KOPT-K1 (cell line): ENCODE measurements at regions not wholly inside any gene's neighbourhood (a gene's known extent, or its start where the extent isn't known, plus 50 kb on each side); places are given as distances from the start of the nearest gene placed in this dataset.

Source experiments
- H3K27ac ChIP-seq: fragments of 200-600 bp; sonication (generic); 2 replicates; pipeline ENCODE4 v1.5.1; 2016; ENCODE audit warnings: antibody characterized with exemption, mild to moderate bottlenecking, low read depth, low read length; ENCODE audit not compliant: poor library complexity, severe bottlenecking
- H3K36me3 ChIP-seq: fragments of 200-600 bp; sonication (generic); 2 replicates; pipeline ENCODE4 v1.5.1; 2017; ENCODE audit warnings: antibody characterized with exemption, mild to moderate bottlenecking, low read length, moderate library complexity; ENCODE audit not compliant: insufficient read depth
- H3K9me3 ChIP-seq: fragments of 200-600 bp; sonication (generic); 2 replicates; pipeline ENCODE4 v1.5.1; 2017; ENCODE audit warnings: antibody characterized with exemption, low read length, mild to moderate bottlenecking; ENCODE audit not compliant: insufficient read depth, poor library complexity, severe bottlenecking

- Histone ChIP-seq H3K9me3 (peaks cover 20% of the 10 kb centered on the region), H3K36me3 (no peaks in the 10 kb centered on the region), H3K27ac (no peak overlapping the region)
These were observed 198.5 kb downstream of the ADGRG6 start for GRCh38 chr6:142500250-142500786.

GRCh38 chr6:142501795-142502194 lies 200.0 kb downstream of the ADGRG6 start:
- no peaks in the 10 kb centered on the region for H3K36me3 ChIP-seq
- peaks cover 20% of the 10 kb centered on the region for H3K9me3 ChIP-seq
- H3K27ac ChIP-seq, result no peak overlapping the region

- H3K36me3 ChIP-seq, result no peaks in the 10 kb centered on the region
- no peak overlapping the region for H3K27ac ChIP-seq
- H3K9me3 ChIP-seq, result peaks cover 15% of the 10 kb centered on the region
These were observed 205.3 kb downstream of the ADGRG6 start for GRCh38 chr6:142507065-142507464.

GRCh38 chr6:142510211-142510610 lies 208.4 kb downstream of the ADGRG6 start:
- no peaks in the 10 kb centered on the region for H3K36me3 ChIP-seq
- no peaks in the 10 kb centered on the region for H3K9me3 ChIP-seq
- H3K27ac ChIP-seq, result no peak overlapping the region

GRCh38 chr6:142518126-142518525 lies 216.3 kb downstream of the ADGRG6 start:
- no peak overlapping the region for H3K27ac ChIP-seq
- H3K9me3 ChIP-seq, result peaks cover 5% of the 10 kb centered on the region
- H3K36me3 ChIP-seq, result no peaks in the 10 kb centered on the region

- Histone ChIP-seq H3K36me3 (no peaks in the 10 kb centered on the region), H3K27ac (no peak overlapping the region), H3K9me3 (peaks cover 5% of the 10 kb centered on the region)
These were observed 217.0 kb downstream of the ADGRG6 start for GRCh38 chr6:142518761-142519160.

- H3K27ac ChIP-seq, result no peak overlapping the region
- no peaks in the 10 kb centered on the region for H3K36me3 ChIP-seq
- H3K9me3 ChIP-seq, result peaks cover 4% of the 10 kb centered on the region
These were observed 220.0 kb downstream of the ADGRG6 start for GRCh38 chr6:142521791-142522190.

- H3K9me3 ChIP-seq, result no peaks in the 10 kb centered on the region
- H3K36me3 ChIP-seq, result no peaks in the 10 kb centered on the region
- H3K27ac ChIP-seq, result no peak overlapping the region
These were observed 221.9 kb downstream of the ADGRG6 start for GRCh38 chr6:142523515-142524375.

GRCh38 chr6:142530566-142530965 lies 228.8 kb downstream of the ADGRG6 start:
- Histone ChIP-seq H3K27ac (no peak overlapping the region), H3K36me3 (no peaks in the 10 kb centered on the region), H3K9me3 (peaks cover 18% of the 10 kb centered on the region)

GRCh38 chr6:142531727-142532126 lies 229.9 kb downstream of the ADGRG6 start:
- Histone ChIP-seq H3K27ac (no peak overlapping the region), H3K36me3 (no peaks in the 10 kb centered on the region), H3K9me3 (peaks cover 30% of the 10 kb centered on the region)

- Histone ChIP-seq H3K36me3 (no peaks in the 10 kb centered on the region), H3K27ac (no peak overlapping the region), H3K9me3 (peaks cover 33% of the 10 kb centered on the region)
These were observed 232.3 kb downstream of the ADGRG6 start for GRCh38 chr6:142534076-142534475.

GRCh38 chr6:142534484-142534883 lies 232.7 kb downstream of the ADGRG6 start:
- Histone ChIP-seq H3K27ac (no peak overlapping the region), H3K36me3 (no peaks in the 10 kb centered on the region), H3K9me3 (peaks cover 33% of the 10 kb centered on the region)

GRCh38 chr6:142537612-142538478 lies 236.0 kb downstream of the ADGRG6 start:
- H3K36me3 ChIP-seq, result no peaks in the 10 kb centered on the region
- H3K9me3 ChIP-seq, result peaks cover 33% of the 10 kb centered on the region
- H3K27ac ChIP-seq, result no peak overlapping the region

GRCh38 chr6:142542704-142543233 lies 241.0 kb downstream of the ADGRG6 start:
- no peak overlapping the region for H3K27ac ChIP-seq
- no peaks in the 10 kb centered on the region for H3K36me3 ChIP-seq
- H3K9me3 ChIP-seq, result no peaks in the 10 kb centered on the region

- H3K36me3 ChIP-seq, result no peaks in the 10 kb centered on the region
- H3K27ac ChIP-seq, result no peak overlapping the region
- H3K9me3 ChIP-seq, result no peaks in the 10 kb centered on the region
These were observed 241.8 kb downstream of the ADGRG6 start for GRCh38 chr6:142543606-142544005.
